A549 (cell line): ENCODE measurements at regions not wholly inside any gene's neighbourhood (a gene's known extent, or its start where the extent isn't known, plus 50 kb on each side); places are given as distances from the start of the nearest gene placed in this dataset.

Experiments used
- ATAC-seq, 2 experiments: fragments of 200-7000 bp in 1 of 2; fragments of >200 bp in 1 of 2; cut with Nextera tagmentation in 1 of 2; cut with Tn5 transposase in 1 of 2; 3 replicates each; pipeline versions ENCODE4 v1.8.0 to v1.9.1; 2018 to 2020; ENCODE audit warnings: mild to moderate bottlenecking in 1 of 2, moderate library complexity in 1 of 2
- CTCF ChIA-PET: fragments of 300-600 bp; sonication (Branson Sonifier 250); formaldehyde crosslinking; extraction: SDS; loops from one replicate; lab custom pipeline; 2021; ENCODE audit warnings: antibody characterized with exemption, inconsistent platforms; lab: Yijun Ruan, JAX
- POLR2A ChIA-PET: fragments of 350-600 bp; formaldehyde crosslinking; extraction: SDS; loops from one replicate; lab custom pipeline; 2021; ENCODE audit warnings: antibody characterized with exemption, inconsistent platforms; lab: Yijun Ruan, JAX
- DNase-seq, 2 experiments: peaks; one replicate each; pipeline versions ENCODE4 v3.0.0 to v3.0.0-alpha.2; 2011 to 2016; ENCODE audit warnings: low read depth in 1 of 2, low spot score in 1 of 2
- FAIRE-seq: peaks from 2 replicates; lab custom pipeline; 2011; peaks lifted over from hg19 to GRCh38; lab: Jason Lieb, UNC
- H3K27ac ChIP-seq, 2 experiments: fragments of >200 bp; sonication (Bioruptor Twin); formaldehyde crosslinking; 3 replicates each; pipeline ENCODE4 v1.5.1; 2016 to 2017
- H3K4me1 ChIP-seq: fragments of >200 bp; sonication (Bioruptor Twin); formaldehyde crosslinking; 3 replicates; pipeline ENCODE4 v1.6.1; 2016
- H3K4me2 ChIP-seq: fragments of >200 bp; sonication (Bioruptor Twin); formaldehyde crosslinking; 3 replicates; pipeline ENCODE4 v1.6.1; 2016
- H3K4me3 ChIP-seq: fragments of >200 bp; sonication (Bioruptor Twin); formaldehyde crosslinking; 3 replicates; pipeline ENCODE4 v1.5.1; 2016
- H3K9me3 ChIP-seq: fragments of >200 bp; sonication (Bioruptor Twin); formaldehyde crosslinking; 3 replicates; pipeline ENCODE4 v1.6.1; 2016
- CBX8 ChIP-seq: fragments of 200-600 bp; sonication (generic); IDR thresholded peaks from 2 replicates; pipeline ENCODE4 v1.6.1; 2016
- CHD4 ChIP-seq: fragments of 200-600 bp; sonication (generic); IDR thresholded peaks from 2 replicates; pipeline ENCODE4 v1.6.1; 2016; ENCODE audit warnings: antibody characterized with exemption, mild to moderate bottlenecking, borderline replicate concordance
- CTCF ChIP-seq: fragments of >200 bp; sonication (Bioruptor Twin); formaldehyde crosslinking; IDR thresholded peaks from 3 replicates; pipeline ENCODE4 v1.5.1; 2016
- E2F6 ChIP-seq: IDR thresholded peaks from 2 replicates; pipeline ENCODE4 v1.6.1; 2012; ENCODE audit warnings: low read depth, borderline replicate concordance
- EHMT2 ChIP-seq: fragments of 200-600 bp; sonication (generic); IDR thresholded peaks from 2 replicates; pipeline ENCODE4 v1.6.1; 2016; ENCODE audit warnings: antibody characterized with exemption, low read depth, mild to moderate bottlenecking, moderate library complexity
- ELK1 ChIP-seq: fragments of 150-350 bp; IDR thresholded peaks from 2 replicates; pipeline ENCODE4 v1.6.1; 2014; ENCODE audit warnings: low read depth, mild to moderate bottlenecking, low read length
- HEYL ChIP-seq: fragments of 250-450 bp; sonication (Bioruptor Pico); IDR thresholded peaks from 2 replicates; pipeline ENCODE4 v1.8.0; 2021; ENCODE audit warnings: mild to moderate bottlenecking, moderate library complexity
- HOXA7 ChIP-seq: fragments of 250-450 bp; sonication (Bioruptor Pico); IDR thresholded peaks from 2 replicates; pipeline ENCODE4 v1.5.0; 2020; ENCODE audit warnings: mild to moderate bottlenecking, moderate library complexity
- JUN ChIP-seq, 2 experiments: fragments of >200 bp; sonication (Bioruptor Twin); formaldehyde crosslinking; IDR thresholded peaks; 2 replicates in 1 of 2; 3 replicates in 1 of 2; pipeline ENCODE4 v1.6.1; 2016 to 2017
- KDM1A ChIP-seq: fragments of 200-600 bp; sonication (generic); IDR thresholded peaks from 2 replicates; pipeline ENCODE4 v1.6.1; 2016; ENCODE audit warnings: low read depth, mild to moderate bottlenecking
- MAX ChIP-seq: IDR thresholded peaks from 2 replicates; pipeline ENCODE4 v1.6.1; 2012
- MAZ ChIP-seq: fragments of 150-350 bp; IDR thresholded peaks from 2 replicates; pipeline ENCODE4 v1.6.1; 2014; ENCODE audit warnings: antibody characterized with exemption, low read depth, low read length, borderline replicate concordance
- NFE2L2 ChIP-seq: fragments of 150-350 bp; conservative IDR thresholded peaks from 2 replicates; pipeline ENCODE4 v1.6.1; 2014; ENCODE audit warnings: low read length
- NR3C1 ChIP-seq: fragments of >200 bp; sonication (Bioruptor Twin); formaldehyde crosslinking; IDR thresholded peaks from 3 replicates; pipeline ENCODE4 v1.6.1; 2017
- PBX3 ChIP-seq: IDR thresholded peaks from 2 replicates; pipeline ENCODE4 v1.6.1; 2012
- PHF8 ChIP-seq: fragments of 200-600 bp; sonication (generic); IDR thresholded peaks from 2 replicates; pipeline ENCODE4 v1.6.1; 2016; ENCODE audit warnings: low read depth, mild to moderate bottlenecking, antibody characterized with exemption, moderate library complexity, borderline replicate concordance
- POLR2A ChIP-seq: IDR thresholded peaks from 2 replicates; pipeline ENCODE4 v1.6.1; 2012; ENCODE audit warnings: mild to moderate bottlenecking, low read length
- TFCP2L1 ChIP-seq: fragments of 250-450 bp; sonication (Bioruptor Pico); IDR thresholded peaks from 2 replicates; pipeline ENCODE4 v1.5.0; 2021; ENCODE audit warnings: mild to moderate bottlenecking
- TP53 ChIP-seq: fragments of 250-450 bp; sonication (Bioruptor Pico); IDR thresholded peaks from 2 replicates; pipeline ENCODE4 v1.5.0; 2021; ENCODE audit warnings: mild to moderate bottlenecking, moderate library complexity
- USF2 ChIP-seq: fragments of 450-650 bp; IDR thresholded peaks from 2 replicates; pipeline ENCODE4 v1.6.1; 2014; ENCODE audit warnings: antibody characterized with exemption
- ZC3H11A ChIP-seq: fragments of 450-650 bp; IDR thresholded peaks from 2 replicates; pipeline ENCODE4 v1.6.1; 2014; ENCODE audit warnings: antibody characterized with exemption, mild to moderate bottlenecking
- ZFP36 ChIP-seq: fragments of 450-650 bp; IDR thresholded peaks from 2 replicates; pipeline ENCODE4 v1.6.1; 2014; ENCODE audit warnings: borderline replicate concordance; ENCODE audit not compliant: partially characterized antibody
- ZSCAN20 ChIP-seq: fragments of 250-450 bp; sonication (Bioruptor Pico); IDR thresholded peaks from 2 replicates; pipeline ENCODE4 v1.8.0; 2022; ENCODE audit warnings: mild to moderate bottlenecking, moderate library complexity
- WGBS: methylation state at CpG from one replicate; pipeline ENCODE4 v1.1.6; 2017; ENCODE audit errors: missing lambda C conversion rate; 5-methylcytosine and 5-hydroxymethylcytosine counted together

- DNase-seq (no peak), ATAC-seq (no peak), FAIRE-seq (no peak)
- H3K9me3 ChIP-seq, result no peaks in the 10 kb centered on the region
- ChIA-PET CTCF (no interaction called here), POLR2A (no interaction called here)
- no peak overlapping the region for H3K27ac ChIP-seq
- 0 out of 3 replicates have a peak, but pooled peaks cover 3% of the 10 kb centered on the region for H3K4me1 ChIP-seq
- 77% methylated on average over 1 of the region's 1 CpG for WGBS
- H3K4me2 ChIP-seq, result no peak overlapping the region
- TF ChIP-seq HEYL (CRISPR knock-in tag) (no peak), POLR2A (no peak), MAZ (no peak), PBX3 (no peak), EHMT2 (no peak), CBX8 (no peak), KDM1A (no peak), PHF8 (no peak), ELK1 (no peak)
- no peak overlapping the region for H3K4me3 ChIP-seq
These were observed 444.7 kb downstream of the TLE1 start for GRCh38 chr9:81244631-81245030.

GRCh38 chr9:81242866-81243265, 446.5 kb downstream of the TLE1 start:
- H3K27ac ChIP-seq, result no peak overlapping the region
- FAIRE-seq, result no peak
- TF ChIP-seq ZSCAN20, result no peak
- TF ChIP-seq PBX3, result no peak
- TF ChIP-seq, all 56 proteins: peak for 0
- DNase-seq, result no peak
- ChIA-PET CTCF (interaction anchor here (0.5 kb wide), 1 partner anchor 259 kb away, joined by 4 read pairs; no protein-coding TSS in a partner anchor), POLR2A (no interaction called here)
- H3K4me3 ChIP-seq, result no peak overlapping the region
- no peaks in the 10 kb centered on the region for H3K9me3 ChIP-seq
- 93% methylated on average over 1 of the region's 1 CpG for WGBS
- H3K4me2 ChIP-seq, result no peak overlapping the region
- peaks cover 8% of the 10 kb centered on the region for H3K4me1 ChIP-seq
- no peak for ATAC-seq

GRCh38 chr9:81239388-81239787, 450.0 kb downstream of the TLE1 start:
- POLR2A ChIA-PET, result no interaction called here
- H3K9me3 ChIP-seq, result no peaks in the 10 kb centered on the region
- ATAC-seq, result no peak
- CTCF ChIA-PET, result interaction anchor here (0.9 kb wide), 1 partner anchor 11 kb away, joined by 3 read pairs; no protein-coding TSS in a partner anchor
- no peak overlapping the region for H3K4me3 ChIP-seq
- TF ChIP-seq ZC3H11A (no peak), TFCP2L1 (CRISPR knock-in tag) (no peak), USF2 (no peak), HOXA7 (CRISPR knock-in tag) (no peak), JUN (IDR thresholded peaks at IDR 0.05) (no peak), MAX (no peak), ZFP36 (no peak), NFE2L2 (no peak), E2F6 (no peak), NR3C1 (no peak), CBX8 (no peak), CTCF (no peak), CHD4 (no peak), TP53 (no peak), MAZ (no peak)
- no peak for FAIRE-seq
- DNase-seq, result no peak
- H3K4me2 ChIP-seq, result no peak overlapping the region
- H3K4me1 ChIP-seq, result peaks cover 20% of the 10 kb centered on the region
- H3K27ac ChIP-seq, result no peak overlapping the region
